HG02970 (cell line): ENCODE measurements at regions not wholly inside any gene's neighbourhood (a gene's known extent, or its start where the extent isn't known, plus 50 kb on each side); places are given as distances from the start of the nearest gene placed in this dataset.

ENCODE experiments used
- ATAC-seq: cut with Tn5 transposase; IDR thresholded peaks from one replicate; pipeline ENCODE4 v1.9.1; 2021; ENCODE audit warnings: mild to moderate bottlenecking, moderate library complexity, moderate number of reproducible peaks; ENCODE audit not compliant: unreplicated experiment, low FRiP score

DNA sequence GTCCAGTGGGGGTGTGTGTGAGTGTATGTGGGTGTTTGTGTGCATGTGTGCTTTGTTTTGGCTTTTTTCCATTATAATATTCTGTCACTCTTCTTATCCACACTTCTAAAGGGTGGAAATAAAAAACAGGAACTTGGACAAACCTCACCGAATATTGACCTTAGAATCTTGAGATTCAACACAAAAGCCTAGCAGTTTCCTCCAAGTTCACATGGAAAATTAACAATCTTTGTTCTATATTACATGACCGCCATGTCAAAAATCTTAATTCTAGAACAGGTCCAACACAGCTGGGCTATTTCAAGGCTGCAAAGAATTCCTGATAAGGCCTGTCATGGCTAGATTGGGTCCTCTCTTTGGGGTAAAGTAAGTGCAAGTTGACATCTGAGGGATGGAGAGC is 169.3 kb upstream of the OSR1 start:
- ATAC-seq, result no peak

DNA sequence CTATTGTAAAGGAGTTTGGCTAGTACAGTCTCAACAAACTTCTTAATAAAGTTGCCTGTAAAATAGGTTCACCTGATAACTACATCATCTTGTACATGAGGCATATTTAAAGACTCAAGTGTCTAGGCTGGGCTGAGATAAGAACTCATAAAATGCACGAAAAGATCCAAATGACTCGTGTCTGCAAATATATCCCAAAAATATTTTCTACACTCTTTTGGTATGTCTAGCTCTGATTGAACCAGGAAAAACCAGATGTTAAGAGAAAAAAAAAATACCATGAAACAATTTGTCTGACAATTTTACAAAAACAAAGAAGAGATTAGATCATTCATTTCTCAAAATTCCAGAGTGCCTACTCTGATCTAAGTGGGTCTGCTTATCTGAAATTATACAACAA is 166.9 kb upstream of the OSR1 start:
- no peak for ATAC-seq

DNA sequence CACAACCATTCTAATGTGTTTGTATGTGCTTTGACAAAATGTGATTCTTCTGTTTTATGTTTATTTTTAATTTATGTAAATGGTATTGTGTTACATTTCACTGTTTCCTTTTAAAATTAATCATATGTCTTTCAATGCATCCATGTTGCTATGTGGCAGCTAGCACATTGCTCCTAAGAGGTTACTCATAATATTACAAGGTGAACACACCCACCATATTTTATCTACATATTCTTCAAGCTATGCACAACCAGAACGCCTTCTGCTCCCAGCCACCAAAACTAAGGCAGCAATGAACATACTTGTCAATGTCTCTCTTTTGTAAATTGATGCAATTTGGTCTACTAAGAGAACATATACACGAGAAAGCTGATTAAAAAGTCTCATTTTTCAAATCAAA is 160.6 kb upstream of the OSR1 start:
- ATAC-seq, result no peak

DNA sequence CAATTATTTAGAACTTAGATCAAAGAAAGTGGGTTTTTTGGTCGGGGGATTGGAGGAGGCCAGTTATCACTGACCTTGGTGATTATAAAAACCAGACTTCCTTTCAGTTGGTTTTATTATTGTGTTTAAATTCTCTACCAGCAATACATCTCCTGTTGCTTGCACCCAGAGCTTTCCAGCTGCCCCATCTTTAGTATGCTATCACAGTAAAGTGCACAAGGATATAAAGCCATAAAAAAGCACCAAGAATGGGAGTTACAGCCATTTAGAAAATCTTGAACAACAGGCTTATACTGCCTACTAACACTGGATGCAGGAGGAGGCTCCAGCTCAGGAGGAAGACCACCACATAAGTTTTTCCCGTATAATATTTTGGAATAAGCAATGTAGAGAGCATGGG is 148.7 kb upstream of the OSR1 start:
- ATAC-seq, result no peak

DNA sequence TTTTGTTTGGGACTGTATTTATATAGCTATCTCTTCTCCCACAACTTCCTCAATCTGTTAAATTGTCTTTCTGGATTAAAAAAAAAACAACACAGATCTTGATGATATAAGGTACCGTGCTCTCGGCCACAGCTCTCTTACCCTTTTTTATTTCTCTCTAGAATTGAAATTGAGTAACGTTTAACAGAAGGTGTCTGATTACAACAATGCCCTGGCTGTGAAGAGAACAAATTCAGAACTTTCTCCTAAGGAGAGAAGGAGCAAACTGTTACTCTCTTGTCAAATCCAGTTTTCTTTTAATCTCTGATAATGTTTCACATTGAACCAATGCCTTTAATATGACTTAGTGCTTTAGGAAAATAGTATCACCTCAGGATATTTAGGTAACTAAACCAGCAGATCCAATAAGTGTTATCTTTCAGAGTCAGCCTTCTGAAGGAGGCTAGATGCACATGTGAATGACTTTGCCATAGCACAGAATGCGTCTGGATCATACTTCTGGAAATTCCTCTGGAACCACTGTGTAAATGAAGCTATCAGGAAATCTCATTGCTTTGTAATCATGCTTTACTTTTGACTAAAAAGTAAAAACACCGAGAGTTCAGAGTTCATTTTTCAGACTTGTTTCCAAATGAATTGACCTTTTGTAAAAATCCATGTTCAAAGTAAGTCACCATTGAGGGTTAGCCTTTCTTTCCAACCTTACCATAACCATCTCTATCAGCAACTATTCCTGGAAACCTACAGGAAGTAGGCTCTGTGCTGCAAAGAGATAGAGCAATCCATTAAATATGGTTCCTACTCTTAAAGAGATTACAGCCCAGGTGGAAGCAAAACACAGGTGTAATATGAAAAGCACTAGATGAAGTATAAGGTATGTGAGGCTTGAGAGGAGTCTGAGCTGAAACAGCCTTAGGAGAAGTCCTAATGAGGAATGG is 147.0 kb upstream of the OSR1 start:
- no peak for ATAC-seq

DNA sequence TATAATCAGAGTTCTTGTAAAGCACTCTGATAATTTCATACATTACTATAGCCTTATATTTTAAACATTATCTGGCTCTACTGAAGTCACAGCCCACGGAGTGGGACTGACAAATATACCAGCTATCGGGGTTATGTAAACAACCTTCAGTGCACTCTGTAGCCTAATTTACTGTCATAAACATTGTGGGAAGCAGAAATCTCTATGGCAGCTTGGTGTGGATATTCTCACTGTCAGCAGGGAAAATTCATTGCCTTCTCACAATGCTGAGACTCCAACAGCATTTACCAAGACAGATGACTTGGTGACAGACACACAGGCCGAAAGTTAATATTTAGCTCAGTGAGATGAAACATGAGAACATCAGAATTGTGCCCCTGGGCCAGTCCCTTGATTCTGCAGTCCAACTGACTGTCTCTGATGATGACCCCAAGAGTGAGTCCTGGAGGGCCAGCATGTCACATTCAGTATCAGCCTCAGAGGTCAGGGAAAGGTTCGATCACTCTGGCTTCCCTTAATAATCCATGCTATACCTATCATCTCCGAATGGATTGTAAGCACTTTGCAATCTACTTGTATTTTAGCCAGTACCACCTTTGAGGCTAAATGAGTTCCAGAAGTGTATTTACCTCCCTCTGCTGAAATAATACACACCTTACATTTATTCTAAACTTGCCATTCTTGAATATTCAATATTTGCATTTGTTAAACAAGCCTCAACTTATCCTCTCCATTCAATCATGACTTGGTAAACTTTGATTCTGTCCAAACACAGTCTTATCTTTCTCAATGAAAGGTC is 146.2 kb upstream of the OSR1 start:
- ATAC-seq, result no peak

DNA sequence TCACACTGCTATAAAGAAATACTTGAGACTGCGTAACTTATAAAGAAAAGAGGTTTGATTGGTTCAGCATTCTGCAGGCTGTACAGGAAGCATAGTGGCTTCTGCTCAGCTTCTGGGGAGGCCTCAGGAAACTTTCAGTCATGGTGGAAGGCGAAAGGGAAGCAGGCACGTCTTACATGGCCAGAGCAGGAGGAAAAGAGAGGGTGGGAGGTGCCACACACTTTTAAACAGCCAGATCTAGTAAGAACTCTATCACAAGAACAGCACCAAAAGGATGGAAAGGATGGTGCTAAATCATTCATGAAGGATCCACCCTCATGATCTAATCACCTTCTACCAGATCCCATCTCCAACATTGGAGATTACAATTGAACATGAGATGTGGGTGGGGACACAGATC is 145.5 kb upstream of the OSR1 start:
- no peak for ATAC-seq

DNA sequence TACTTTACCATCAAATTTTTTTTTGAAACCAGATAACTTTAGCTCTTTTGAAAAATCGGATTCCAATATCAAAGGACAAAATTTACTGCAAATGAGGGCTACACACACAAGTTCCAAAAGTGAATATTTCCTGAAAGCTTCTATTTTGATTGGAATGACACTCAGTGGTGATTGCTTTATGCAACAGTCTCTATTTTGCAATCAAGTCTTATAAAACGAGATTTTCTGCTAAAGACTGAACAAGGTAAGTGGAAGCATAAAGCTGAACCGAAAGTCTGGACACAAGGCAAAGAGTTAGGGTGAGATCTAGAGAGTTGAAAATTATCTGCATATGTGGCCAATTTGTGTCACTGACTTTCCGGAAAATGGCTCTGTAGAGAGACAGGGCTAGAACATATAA is 145.0 kb upstream of the OSR1 start:
- no peak for ATAC-seq

DNA sequence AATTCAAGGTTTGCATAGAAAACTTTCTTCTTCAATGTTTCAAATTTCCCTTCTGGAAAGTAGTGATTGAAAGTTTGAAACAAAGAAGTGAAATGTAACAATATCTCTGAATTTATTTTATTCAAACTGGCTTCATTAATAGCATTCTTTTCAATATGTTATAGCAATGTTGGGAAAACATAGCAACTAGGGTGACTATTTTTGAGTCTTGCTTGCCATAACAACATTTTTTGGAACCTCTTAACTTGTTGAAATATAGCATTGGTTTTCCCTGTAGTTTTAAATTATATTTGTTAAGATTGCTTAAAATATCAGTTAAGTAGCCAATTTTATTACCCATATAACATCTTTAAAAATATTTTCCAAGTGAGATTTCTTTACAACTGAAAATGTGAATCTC is 141.7 kb upstream of the OSR1 start:
- no peak for ATAC-seq

DNA sequence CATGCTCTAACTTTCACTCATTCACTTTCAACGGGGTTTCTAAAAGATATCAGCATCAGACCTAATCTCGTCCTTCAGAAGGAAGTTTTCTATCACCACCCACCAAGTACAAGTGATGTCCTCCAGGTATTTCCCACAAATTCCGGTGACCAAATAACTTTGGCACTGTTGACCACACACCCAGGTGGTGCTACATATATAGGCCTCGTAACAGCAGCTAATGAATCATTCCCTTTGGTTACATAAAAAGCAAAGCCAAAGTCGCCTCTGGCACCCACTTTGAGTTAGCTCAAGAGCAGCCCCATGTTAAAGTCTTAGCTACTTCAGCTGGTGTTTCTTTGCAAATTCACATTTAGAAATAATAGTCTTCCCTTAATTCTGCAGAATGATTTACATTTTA is 138.2 kb upstream of the OSR1 start:
- no peak for ATAC-seq

DNA sequence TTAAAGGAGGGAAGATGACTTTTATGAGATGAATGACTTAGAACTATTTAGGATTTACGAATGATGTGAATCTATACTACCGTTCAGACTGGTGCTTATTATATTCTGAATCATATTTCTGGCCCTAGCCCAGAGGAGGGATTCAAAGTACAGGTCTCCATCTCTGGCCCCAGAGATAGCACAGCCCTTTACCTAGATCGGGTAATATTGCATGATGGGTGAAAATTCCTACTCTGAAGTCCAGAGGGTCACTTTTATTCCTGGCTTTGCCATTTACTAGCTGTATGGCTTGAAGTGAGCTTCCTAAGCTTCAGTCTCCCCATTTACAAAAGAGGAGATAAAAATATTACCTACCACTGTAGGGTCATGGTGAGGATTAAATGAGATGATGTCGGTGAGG is 135.8 kb upstream of the OSR1 start:
- ATAC-seq, result no peak

DNA sequence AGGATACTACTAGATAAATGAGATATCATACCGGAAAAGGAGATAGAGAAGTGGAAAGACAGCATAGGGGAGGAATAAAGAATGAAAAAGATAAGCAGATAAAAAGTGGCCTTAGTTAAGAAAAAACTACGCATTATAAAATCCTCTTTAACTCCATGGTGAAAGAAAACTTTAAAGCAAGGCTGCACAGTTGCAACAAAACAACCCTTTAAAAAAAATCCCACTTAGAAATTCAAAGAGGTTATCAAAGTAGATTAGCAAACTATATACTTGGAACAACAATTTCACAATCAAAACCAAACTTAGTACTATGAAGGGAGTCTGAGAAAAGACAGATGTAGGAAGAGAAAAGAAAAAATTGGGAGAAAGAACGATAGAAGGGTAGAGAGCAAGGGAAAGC is 133.4 kb upstream of the OSR1 start:
- ATAC-seq, result no peak

DNA sequence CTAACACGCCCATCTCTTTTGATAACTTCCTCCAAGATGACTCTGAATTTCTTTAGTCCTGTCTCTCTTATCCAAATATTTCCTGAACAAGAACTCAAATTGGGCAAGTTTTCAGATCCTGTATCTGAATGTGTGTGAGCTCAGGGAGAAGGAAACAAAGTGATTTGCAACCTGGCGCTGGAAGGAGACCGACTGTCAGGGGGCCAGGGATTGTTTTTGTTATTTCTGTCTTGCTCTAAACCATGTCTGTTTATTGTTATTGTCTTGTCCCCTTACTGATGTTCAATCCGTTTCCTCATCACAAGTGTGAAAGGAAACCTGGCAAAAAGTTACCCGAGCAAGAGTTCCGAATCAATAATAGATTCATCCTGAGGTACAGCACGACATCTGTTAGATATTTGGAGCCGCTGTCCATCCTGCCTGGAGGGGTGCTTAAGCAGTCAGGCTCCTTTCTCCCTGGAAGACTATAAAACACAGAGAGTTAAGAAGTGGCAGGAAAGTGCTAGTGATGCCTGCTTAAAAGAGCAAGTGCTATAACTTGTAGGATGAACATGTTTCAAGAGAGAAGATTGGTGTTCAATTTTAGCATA is 132.5 kb upstream of the OSR1 start:
- no peak for ATAC-seq

DNA sequence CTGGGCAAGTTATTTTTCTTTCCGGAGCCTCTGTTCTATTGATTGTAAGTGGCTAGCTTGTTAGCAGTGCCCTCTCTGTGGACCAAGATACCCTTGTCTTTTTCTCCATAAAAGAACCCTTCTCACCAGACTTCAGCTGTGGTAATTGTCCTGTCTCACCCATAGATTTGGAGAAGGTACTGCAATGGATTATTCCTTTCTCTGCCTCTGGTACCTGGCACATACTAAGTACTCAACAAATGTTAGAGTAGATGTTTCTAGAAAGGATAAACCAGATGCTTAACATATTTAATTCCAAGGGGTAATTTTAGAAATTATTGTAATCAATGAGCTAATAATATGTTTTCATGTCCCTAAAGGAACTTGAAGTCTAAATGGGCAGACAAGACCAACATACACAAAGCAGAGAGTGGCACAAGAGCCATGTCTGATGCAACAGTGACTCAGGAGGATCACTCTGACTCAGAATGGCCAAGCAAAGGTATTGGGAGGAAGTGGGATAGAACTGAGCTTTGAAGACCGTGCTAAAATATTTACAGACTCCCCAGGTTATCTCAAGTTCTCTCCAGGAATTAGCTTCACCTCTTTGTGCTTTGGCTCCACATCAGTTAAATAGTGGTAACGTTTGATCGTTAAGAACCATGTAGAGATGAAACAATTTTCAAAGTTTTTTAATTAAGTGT is 129.7 kb upstream of the OSR1 start:
- ATAC-seq, result no peak

DNA sequence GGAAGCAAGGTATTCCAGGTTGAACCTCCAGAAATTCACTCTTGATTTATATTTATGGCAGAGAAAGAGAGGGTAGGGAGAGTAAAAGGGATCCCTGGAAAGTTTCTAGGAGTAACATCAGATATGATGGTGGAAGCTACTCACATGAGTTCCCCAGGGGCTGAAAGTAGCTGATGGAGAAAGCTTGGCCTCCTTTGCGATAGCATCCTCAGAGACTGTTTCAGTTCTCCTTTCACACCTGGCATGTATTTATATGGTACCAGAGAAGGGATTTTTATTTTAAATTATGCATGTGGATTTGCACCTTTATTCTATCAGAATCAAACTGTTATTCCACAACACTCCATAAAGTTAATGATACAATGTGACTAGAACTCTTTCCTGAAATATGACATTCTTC is 126.3 kb upstream of the OSR1 start:
- no peak for ATAC-seq

DNA sequence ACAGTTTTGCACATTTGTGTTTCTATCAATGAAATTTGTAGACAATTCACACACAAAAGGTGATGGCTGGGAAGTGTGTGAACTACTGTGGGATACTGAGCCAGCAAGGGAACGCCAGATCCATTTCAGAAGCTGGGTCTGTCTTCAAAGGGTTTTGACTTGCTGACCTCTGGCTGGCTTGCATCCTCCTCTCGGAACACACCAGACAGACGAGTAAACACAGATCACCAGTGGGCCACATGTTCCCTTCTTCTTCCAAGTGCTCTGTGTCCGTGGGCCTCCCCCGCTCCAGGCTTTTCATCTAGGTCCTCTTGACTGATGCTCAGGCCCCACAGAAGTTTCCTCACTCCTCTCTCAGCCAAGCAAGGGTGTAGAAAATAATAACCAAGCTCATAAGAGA is 122.2 kb upstream of the OSR1 start:
- ATAC-seq, result no peak

DNA sequence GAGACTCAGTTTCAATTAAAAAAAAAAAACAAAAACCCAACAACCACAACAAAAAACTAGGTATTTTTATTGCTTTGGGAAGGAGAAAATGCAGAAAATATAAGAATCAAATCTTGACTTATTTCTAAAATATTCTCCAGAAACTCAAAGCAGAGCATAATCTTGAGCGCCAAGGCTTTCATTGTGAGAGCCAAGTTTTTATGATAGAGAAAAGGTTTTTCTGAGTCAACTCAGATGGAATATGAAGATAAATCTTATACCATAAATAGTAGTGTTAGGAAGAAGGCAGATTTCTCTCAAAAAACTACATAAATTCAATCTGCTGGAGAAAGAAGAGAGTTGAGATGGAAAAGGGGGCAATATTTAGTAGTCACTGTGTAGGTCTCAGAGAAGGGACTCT is 121.2 kb upstream of the OSR1 start:
- ATAC-seq, result no peak

DNA sequence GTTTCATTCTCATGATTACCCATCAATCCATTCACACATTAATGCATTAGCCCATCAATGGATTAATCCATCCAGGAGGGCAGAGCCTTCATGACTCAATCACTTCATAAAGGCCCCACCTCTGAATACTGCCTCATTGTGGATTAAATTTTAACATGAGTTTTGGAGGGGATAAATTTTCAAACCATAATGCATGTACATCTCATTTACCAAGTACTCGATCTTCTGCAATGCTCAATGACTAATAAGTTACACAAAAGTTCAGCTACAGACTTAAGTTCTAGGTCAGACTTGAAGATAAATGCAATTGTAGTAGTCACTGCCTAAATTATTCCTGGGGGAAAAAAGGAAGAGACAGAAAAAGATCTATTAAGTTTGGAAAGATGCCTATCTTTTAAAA is 120.0 kb upstream of the OSR1 start:
- ATAC-seq, result no peak

DNA sequence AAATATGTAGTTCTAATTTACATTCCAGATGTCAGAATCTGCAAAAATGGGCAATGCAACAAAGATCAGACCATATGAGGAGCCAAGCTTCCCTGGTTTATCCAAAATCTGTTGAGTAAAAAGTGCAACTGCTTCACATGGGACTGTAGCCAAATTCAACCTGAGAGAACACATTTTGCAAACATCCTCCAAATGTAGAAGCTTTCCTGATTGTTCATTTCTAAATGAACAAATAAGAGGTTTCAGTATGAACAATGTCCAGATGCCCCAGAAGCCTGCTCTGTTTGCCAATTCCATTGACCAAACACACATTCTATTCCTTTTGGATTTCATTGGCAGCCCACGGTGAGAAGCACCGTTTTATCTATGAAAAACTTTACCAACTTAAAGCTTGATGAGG is 117.9 kb upstream of the OSR1 start:
- no peak for ATAC-seq

DNA sequence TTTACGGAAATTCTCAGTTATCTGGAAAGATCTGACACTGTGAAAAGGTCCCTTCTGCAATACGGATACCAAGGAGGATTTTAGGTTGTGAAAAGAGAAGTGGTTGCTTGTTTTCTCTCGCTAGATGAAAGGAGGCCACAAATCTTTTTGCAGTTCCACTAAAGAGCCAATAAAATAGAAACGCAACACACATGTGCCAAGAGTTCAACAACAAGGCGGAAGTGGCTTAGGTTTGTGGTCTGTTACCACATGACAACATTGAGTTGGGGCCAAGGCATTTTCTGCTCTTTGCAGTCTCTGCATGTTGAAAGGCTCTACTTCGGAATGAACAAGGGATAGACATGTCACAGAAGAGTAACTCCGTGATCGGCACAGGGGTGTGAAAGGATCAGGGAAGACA is 115.7 kb upstream of the OSR1 start:
- ATAC-seq, result peak; percentile 80

DNA sequence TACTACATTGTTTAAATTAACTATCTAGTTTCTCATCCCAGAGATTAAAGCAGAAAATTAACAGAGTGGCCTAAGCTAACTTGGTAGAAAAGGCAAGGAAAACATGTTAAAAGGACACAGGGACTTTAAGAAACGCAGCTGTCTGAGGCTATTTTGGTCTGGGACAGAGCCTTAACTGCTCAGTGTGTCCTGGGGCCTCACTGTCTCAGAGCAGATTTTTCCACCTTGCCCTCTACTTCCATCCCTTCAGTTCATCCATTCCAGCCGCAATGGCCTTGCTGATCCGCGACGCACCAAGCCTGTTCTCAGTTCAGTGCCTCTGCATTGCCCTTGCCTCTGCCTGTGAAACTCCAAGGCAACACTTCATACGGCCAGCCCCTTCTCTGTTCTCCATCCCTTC is 114.9 kb upstream of the OSR1 start:
- no peak for ATAC-seq
